Endothelial cell of umbilical vein (primary cell): ENCODE measurements at regions not wholly inside any gene's neighbourhood (a gene's known extent, or its start where the extent isn't known, plus 50 kb on each side); places are given as distances from the start of the nearest gene placed in this dataset.

Source experiments
- BruUV-seq: library from RNA; stranded (reverse); fragments of 400-500 nt; replicated peaks from 2 replicates; lab custom pipeline; 2021; lab: Mats Ljungman, UMichigan
- CTCF ChIA-PET: fragments of 300-600, 350-600 bp; sonication (Branson Sonifier 250); formaldehyde crosslinking; loops from one replicate; lab custom pipeline; 2021; ENCODE audit warnings: antibody characterized with exemption, inconsistent platforms; lab: Charles Lee
- POLR2A ChIA-PET: fragments of 300-600, 350-600 bp; sonication (Branson Sonifier 250); formaldehyde crosslinking; loops from one replicate; lab custom pipeline; 2021; ENCODE audit warnings: antibody characterized with exemption, inconsistent platforms; lab: Charles Lee
- DNase-seq: peaks from one replicate; pipeline ENCODE4 v3.0.0-alpha.2; 2011; ENCODE audit warnings: low read depth, low spot score
- FAIRE-seq: peaks from 2 replicates; lab custom pipeline; 2011; peaks lifted over from hg19 to GRCh38; lab: Jason Lieb, UNC
- H2AFZ ChIP-seq: 2 replicates; pipeline ENCODE4 v1.6.0; 2012; ENCODE audit warnings: low read depth, low read length, control low read depth, inconsistent platforms
- H3K27ac ChIP-seq: 2 replicates; pipeline ENCODE4 v1.5.1; 2011; ENCODE audit warnings: low read depth, mild to moderate bottlenecking, control low read depth, low read length, moderate library complexity; ENCODE audit not compliant: insufficient read depth
- H3K27me3 ChIP-seq, 2 experiments: 2 replicates each; pipeline versions ENCODE4 v1.6.0 to v1.6.1; 2011; ENCODE audit warnings: low read length in 2 of 2, mixed read lengths in 1 of 2; ENCODE audit not compliant: control insufficient read depth in 2 of 2, insufficient read depth in 2 of 2
- H3K36me3 ChIP-seq, 2 experiments: 2 replicates in 1 of 2; 3 replicates in 1 of 2; pipeline ENCODE4 v1.5.1; 2011; ENCODE audit warnings: low read length in 2 of 2, mild to moderate bottlenecking in 1 of 2, moderate library complexity in 1 of 2; ENCODE audit not compliant: control insufficient read depth in 2 of 2, insufficient read depth in 2 of 2; ENCODE audit errors: extremely low read depth in 1 of 2
- H3K4me1 ChIP-seq: 3 replicates; pipeline ENCODE4 v1.5.1; 2011; ENCODE audit warnings: mild to moderate bottlenecking, low read length; ENCODE audit not compliant: control insufficient read depth, insufficient read depth; ENCODE audit errors: extremely low read depth
- H3K4me2 ChIP-seq: 2 replicates; pipeline ENCODE4 v1.6.1; 2011; ENCODE audit warnings: low read length, control low read depth, mixed read lengths; ENCODE audit not compliant: insufficient read depth
- H3K4me3 ChIP-seq, 3 experiments: fragments of 200-600 bp in 1 of 3; sonication (generic), shearing (Covaris generic) in 1 of 3; replicated peaks in 1 of 3; 2 replicates each; pipeline ENCODE4 v1.5.1; 2011 to 2016; ENCODE audit warnings: control low read depth in 3 of 3, low read length in 3 of 3, mild to moderate bottlenecking in 2 of 3, inconsistent platforms in 1 of 3, low read depth in 1 of 3, moderate library complexity in 1 of 3; ENCODE audit not compliant: insufficient read depth in 1 of 3
- H3K79me2 ChIP-seq: 2 replicates; pipeline ENCODE4 v1.6.0; 2012; ENCODE audit warnings: low read length, inconsistent platforms; ENCODE audit not compliant: control insufficient read depth, insufficient read depth
- H3K9ac ChIP-seq: replicated peaks from 2 replicates; pipeline ENCODE3; 2011; ENCODE audit warnings: low read length, control low read depth; ENCODE audit not compliant: insufficient read depth; ENCODE audit errors: extremely low read depth
- H3K9me1 ChIP-seq: replicated peaks from 3 replicates; pipeline ENCODE4 v1.6.0; 2011; ENCODE audit warnings: mild to moderate bottlenecking, low read length; ENCODE audit not compliant: control insufficient read depth, insufficient read depth; ENCODE audit errors: extremely low read depth
- H3K9me3 ChIP-seq: replicated peaks from 2 replicates; pipeline ENCODE4 v1.5.1; 2012; ENCODE audit warnings: low read length, inconsistent platforms; ENCODE audit not compliant: control insufficient read depth, insufficient read depth
- H4K20me1 ChIP-seq: replicated peaks from 2 replicates; pipeline ENCODE3; 2011; ENCODE audit warnings: mild to moderate bottlenecking, low read length; ENCODE audit not compliant: control insufficient read depth, insufficient read depth; ENCODE audit errors: extremely low read depth
- EZH2 ChIP-seq: IDR thresholded peaks from 2 replicates; pipeline ENCODE4 v1.6.1; 2012; ENCODE audit warnings: borderline replicate concordance, low read depth, mild to moderate bottlenecking, moderate library complexity, low read length, inconsistent platforms; ENCODE audit not compliant: severe bottlenecking
- FOS ChIP-seq: IDR thresholded peaks from 2 replicates; pipeline ENCODE4 v1.6.1; 2011; ENCODE audit warnings: mild to moderate bottlenecking, low read length, moderate library complexity, borderline replicate concordance; ENCODE audit not compliant: insufficient read depth
- GATA2 ChIP-seq: IDR thresholded peaks from 2 replicates; pipeline ENCODE4 v1.7.0; 2011; ENCODE audit warnings: low read depth, mild to moderate bottlenecking, moderate library complexity, mixed read lengths, low read length; ENCODE audit not compliant: insufficient read length, insufficient read depth
- JUN ChIP-seq: IDR thresholded peaks from 2 replicates; pipeline ENCODE4 v1.6.1; 2011; ENCODE audit warnings: borderline replicate concordance, low read depth; ENCODE audit not compliant: insufficient read length, insufficient read depth
- MAX ChIP-seq: IDR thresholded peaks from 2 replicates; pipeline ENCODE4 v1.6.1; 2011; ENCODE audit not compliant: insufficient read depth, insufficient read length
- MYC ChIP-seq: IDR thresholded peaks from one replicate; pipeline ENCODE4 v1.6.1; 2011; ENCODE audit warnings: mild to moderate bottlenecking, low read depth, low read length
- POLR2A ChIP-seq: IDR thresholded peaks from 2 replicates; pipeline ENCODE4 v1.6.1; 2012; ENCODE audit warnings: low read depth, mild to moderate bottlenecking, control low read depth, low read length
- POLR2AphosphoS5 ChIP-seq: IDR thresholded peaks from 2 replicates; pipeline ENCODE4 v1.6.1; 2012; ENCODE audit warnings: low read depth, mild to moderate bottlenecking, control low read depth, low read length, moderate library complexity; ENCODE audit not compliant: insufficient read depth
- dilution Hi-C: fragments of 300-500 bp; cut with MboI; formaldehyde crosslinking; loops from one replicate; pipeline ENCODE4 v1.15.0; 2019; ENCODE audit warnings: low sequenced_read_pairs; ENCODE audit not compliant: extremely low pct_ligation_motif_present
- intact Hi-C: fragments of 100-400 bp; cut with micrococcal nuclease; formaldehyde crosslinking; loops from one replicate; pipeline ENCODE4 v1.10.0; 2022
- TF ChIP-seq, protein P1 (sequence below), 2 donors: IDR thresholded peaks; 1 replicate in 1 of 2; 2 replicates in 1 of 2; pipeline ENCODE4 v1.5.1; 2011; ENCODE audit warnings: low read length in 2 of 2, mild to moderate bottlenecking in 2 of 2, moderate library complexity in 2 of 2, control low read depth in 1 of 2, inconsistent platforms in 1 of 2, low read depth in 1 of 2; ENCODE audit not compliant: insufficient read depth in 1 of 2; ENCODE audit errors: extremely low read depth in 1 of 2

DNA sequence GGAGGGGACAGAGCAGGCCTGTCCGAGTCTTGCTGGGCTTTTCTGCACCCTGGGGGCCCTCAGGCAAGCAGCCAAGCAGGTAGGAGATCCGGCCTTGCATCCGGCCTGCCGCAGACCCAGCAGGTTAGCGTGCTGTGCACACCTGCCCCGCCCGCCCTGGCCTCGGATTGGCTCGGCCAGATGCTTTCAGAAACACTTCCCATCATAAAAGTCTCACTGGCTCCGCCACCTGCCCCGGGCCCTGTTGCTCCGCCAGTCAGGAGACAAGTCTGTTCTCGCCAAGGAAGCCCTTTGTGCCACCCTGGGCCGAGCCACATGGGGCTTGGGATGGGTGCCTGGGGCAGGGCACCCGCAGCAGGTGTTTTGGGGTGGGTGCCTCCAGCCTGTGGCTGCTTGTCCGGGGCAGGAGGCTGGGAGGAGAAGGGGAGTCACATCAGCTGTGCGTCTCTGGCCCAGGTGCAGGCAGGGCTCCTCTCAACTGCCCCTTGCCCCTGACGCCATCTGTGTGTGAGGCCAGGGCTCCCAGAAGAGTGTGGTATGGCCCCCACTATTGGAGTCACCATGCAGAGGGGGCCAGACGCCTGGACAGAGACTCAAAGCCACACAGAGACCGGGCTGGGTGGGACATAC is 228.2 kb upstream of the GSE1 start:
- intact Hi-C loops: no loop called here
- dilution Hi-C loops: no loop called here
- H3K4me1 ChIP-seq: no peaks in the 10 kb centered on the region
- no peak overlapping the region for H2AFZ ChIP-seq
- H3K4me3 ChIP-seq: no peak overlapping the region
- POLR2A ChIA-PET: no interaction called here
- no peak for DNase-seq
- H3K27me3 ChIP-seq: no peaks in the 10 kb centered on the region
- no peak overlapping the region for H3K27ac ChIP-seq
- CTCF ChIA-PET: interaction anchor here (0.9 kb wide), 1 partner anchor 8 kb away, joined by 4 read pairs; no protein-coding TSS in a partner anchor
- no TSS peak for BruUV-seq
- H3K9me3 ChIP-seq: no peaks in the 10 kb centered on the region
- H3K9me1 ChIP-seq: no peaks in the 10 kb centered on the region
- no peaks in the 10 kb centered on the region for H3K79me2 ChIP-seq
- FAIRE-seq: no peak
- no peaks in the 10 kb centered on the region for H3K36me3 ChIP-seq
- no peak for TF ChIP-seq GATA2
- no peak for TF ChIP-seq MYC
- TF ChIP-seq FOS: no peak
- no peak for TF ChIP-seq JUN
- no peak for TF ChIP-seq MAX
- TF ChIP-seq EZH2: no peak
- TF ChIP-seq POLR2A: no peak
- TF ChIP-seq, protein P1, sequence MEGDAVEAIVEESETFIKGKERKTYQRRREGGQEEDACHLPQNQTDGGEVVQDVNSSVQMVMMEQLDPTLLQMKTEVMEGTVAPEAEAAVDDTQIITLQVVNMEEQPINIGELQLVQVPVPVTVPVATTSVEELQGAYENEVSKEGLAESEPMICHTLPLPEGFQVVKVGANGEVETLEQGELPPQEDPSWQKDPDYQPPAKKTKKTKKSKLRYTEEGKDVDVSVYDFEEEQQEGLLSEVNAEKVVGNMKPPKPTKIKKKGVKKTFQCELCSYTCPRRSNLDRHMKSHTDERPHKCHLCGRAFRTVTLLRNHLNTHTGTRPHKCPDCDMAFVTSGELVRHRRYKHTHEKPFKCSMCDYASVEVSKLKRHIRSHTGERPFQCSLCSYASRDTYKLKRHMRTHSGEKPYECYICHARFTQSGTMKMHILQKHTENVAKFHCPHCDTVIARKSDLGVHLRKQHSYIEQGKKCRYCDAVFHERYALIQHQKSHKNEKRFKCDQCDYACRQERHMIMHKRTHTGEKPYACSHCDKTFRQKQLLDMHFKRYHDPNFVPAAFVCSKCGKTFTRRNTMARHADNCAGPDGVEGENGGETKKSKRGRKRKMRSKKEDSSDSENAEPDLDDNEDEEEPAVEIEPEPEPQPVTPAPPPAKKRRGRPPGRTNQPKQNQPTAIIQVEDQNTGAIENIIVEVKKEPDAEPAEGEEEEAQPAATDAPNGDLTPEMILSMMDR (IDR thresholded peaks at IDR 0.05; ENCODE audit: extremely low read depth in 1 of 2, insufficient read depth in 1 of 2, low read depth in 1 of 2, low read length in 2 of 2): no peak
- no peak for TF ChIP-seq POLR2AphosphoS5
- no peak overlapping the region for H3K4me2 ChIP-seq
- H4K20me1 ChIP-seq: no peaks in the 10 kb centered on the region
- H3K9ac ChIP-seq: no peak overlapping the region
